HK-2 (cell line): ENCODE measurements at regions not wholly inside any gene's neighbourhood (a gene's known extent, or its start where the extent isn't known, plus 50 kb on each side); places are given as distances from the start of the nearest gene placed in this dataset.

Experiments
- DNase-seq: peaks from one replicate; pipeline ENCODE4 v3.0.0-alpha.2; 2018; ENCODE audit not compliant: unreplicated experiment

DNA sequence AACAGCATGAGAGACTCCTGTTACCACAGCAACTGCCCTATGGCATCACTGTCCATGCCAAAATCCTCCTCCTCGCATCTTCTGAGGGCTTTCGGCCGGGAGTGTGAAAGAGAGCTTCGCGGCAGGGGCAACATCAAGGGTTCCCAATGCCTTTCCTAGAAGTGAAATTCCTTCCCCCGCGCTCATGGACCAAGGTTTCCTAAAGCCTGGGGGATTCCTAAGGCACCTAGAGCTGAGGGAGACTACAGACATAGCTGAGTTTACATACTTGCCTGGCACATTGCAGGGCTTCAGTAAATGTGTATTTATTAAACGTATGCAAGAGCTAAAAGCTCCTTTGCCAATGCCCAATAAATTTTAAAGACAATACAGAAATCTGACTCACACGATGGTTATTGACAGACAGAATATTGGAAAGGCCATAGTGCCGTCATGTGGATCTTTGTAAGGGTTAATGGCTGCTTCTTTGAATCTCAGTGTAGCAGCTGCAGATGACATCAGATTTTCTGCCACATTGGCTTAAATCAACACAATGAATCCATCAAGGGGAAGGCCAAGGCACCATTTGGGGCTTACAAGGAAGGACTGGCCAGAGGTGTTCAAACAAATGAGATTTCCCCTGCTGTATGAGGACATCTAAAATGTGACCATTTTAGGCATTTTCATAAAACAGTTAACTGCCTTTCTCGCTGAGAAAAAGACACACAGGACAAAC, 281.2 kb upstream of the JARID2 start:
- no peak for DNase-seq

DNA sequence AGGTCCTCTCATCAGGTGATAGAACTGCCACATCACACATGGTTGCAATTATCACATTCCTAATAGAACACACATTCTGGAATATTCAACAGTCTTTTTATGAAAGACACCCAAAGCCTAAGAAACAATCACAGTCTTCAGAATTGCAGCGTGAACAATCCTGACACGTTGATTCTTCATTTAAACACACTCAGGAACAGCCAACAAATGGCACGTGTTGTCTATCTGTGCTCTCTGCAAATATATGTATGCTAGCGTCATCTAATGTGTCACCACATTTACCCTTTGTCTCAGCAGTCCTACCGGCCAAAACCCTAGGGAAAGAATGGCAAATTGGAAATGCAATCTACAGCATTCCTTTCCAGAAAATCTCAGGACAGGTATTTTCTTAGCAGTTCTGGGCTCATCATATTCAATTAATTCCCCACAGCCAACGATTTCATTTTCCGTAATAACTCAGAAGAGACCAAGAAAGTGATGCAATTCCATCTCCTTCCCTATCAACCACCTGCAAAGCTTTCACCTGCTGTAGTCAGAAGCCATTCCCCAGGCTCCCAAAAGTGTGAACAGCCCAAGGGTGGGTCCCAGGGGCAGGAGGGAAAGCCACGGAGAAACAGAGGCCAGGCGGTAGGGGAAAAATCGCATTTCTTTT, 280.3 kb upstream of the JARID2 start:
- DNase-seq, result no peak

GRCh38 chr6:14966096-14966905, 279.6 kb upstream of the JARID2 start:
- DNase-seq, result no peak

DNA sequence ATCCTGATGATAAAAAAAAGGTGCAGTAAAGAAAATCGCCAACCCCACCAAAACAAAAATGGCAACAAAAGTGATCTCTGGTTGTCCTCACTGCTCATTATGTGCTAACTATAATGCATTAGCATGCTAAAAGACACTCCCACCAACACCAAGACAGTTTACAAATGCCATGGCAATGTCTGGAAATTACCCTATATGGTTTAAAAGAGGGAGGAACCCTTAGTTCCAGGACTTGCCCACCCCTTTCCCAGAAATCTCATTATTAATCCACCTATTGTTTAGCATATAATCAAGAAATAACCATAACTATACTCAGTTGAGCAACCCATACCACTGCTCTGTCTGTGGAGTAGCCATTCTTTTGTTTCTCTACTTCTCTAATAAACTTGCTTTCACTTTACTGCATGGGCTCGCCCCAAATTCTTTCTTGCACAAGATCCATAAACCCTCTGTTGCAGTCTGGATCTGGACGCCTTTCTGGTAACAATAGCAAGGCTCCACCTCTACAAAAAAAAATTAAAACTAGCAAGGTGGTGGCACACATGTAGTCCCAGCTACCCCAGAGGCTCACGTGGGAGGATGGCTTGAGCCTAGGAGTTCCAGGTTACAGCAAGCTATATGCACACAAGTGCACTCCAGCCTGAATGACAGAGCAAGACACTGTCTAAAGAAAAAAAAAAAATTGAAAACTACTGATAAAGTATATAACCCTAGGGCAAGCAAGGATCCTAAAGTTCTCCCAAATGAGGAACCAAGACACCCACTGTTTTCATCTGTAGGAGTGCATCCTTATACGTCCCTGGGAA, 278.8 kb upstream of the JARID2 start:
- no peak for DNase-seq

GRCh38 chr6:14968056-14968637, 277.7 kb upstream of the JARID2 start:
- no peak for DNase-seq

GRCh38 chr6:14969126-14969525, 276.7 kb upstream of the JARID2 start:
- DNase-seq, result no peak

DNA sequence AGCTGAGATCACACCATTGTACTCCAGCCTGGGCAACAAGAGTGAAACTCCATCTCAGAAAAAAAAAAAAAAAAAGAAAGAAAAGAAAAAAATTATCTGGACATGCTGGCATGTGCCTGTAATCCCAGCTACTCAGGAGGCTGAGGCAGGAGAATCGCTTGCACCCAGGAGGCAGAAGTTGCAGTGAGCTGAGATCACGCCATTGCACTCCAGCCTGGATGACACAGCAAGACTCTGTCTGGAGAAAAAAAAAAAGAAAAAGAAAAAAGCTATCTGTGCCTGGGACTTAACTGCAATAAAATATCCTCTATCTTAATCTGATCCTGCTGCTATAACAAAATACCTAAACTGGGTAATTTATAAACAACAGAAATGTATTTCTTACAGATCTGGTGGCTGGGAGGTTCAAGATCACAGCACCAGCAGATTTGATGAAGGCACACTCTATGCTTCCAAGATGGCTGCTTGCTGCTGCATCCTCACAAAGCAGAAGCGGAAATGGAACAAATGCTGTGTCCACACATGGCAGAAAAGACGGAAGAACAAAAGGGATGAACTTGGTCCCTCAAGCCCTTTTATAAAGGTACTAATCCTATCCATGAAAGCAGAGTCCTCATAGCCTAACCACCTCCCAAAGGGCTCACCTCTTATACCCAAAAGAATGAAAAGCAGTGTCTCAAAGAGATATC, 273.3 kb upstream of the JARID2 start:
- DNase-seq, result no peak

DNA sequence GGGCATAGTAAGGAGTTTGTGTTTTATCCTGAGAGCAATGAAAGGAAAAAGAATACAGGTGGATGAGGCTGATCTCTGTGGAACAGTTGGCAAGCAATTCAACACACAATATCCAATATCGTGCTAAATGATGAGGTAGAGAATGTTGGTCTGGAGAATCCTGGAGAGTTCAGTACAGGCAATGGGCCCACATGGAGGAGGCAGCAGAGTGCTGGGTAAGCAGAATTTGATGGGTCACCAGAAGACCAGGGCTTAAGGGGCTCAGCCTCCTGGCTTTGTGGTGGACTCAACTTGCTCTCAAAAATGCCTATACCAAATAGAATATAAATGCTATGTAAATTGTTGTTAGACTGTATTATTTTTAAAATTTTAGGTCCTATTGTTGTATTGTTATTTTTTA, 271.5 kb upstream of the JARID2 start:
- no peak for DNase-seq

DNA sequence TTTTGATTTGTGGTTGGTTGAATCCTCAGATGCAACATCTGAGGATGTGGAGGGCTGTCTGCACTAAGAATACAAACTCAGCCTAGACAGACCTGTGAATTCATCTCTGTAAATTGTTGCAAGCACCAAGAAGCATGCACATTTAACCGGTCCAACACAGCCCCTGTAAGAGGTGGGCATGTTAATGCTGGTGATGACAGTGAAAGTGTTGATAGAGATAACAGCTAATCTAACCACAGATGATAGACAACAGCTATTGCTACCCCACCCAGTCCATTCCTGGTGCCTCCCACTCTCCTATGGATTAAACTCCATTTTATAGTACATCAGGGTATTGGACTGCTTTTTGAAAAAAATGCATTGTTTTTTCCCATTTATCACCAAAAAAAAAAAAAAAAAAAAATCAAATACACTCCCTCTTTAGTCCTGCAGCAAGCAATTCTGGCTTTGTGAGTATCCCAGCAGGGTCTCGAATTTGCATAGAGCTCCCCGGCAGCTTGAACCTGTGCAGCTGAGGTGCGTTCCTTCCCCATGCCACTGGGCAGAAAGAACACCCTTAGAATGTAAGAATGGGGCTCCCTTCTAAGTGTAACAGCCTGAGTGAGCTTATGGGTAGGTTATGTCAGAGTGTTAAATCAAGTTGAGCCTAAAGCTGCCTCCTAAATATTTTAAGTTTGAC, 270.9 kb upstream of the JARID2 start:
- no peak for DNase-seq

DNA sequence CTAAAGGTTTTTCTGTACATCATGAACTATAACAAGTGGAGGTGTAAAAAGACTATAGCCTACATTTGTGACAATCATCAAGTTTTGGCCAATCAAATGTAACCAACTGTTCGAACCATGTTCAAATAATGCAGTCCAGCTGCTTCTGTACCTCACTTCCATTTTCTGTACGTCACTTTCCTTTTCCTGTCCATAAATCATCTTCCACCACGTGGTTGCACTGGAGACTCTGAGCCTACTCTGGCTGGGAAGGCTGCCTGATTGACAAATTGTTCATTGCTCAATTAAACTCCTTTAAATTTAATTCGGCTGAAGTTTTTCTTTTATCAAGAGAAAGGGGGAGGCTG, 270.4 kb upstream of the JARID2 start:
- DNase-seq, result no peak

GRCh38 chr6:14977747-14978382, 268.0 kb upstream of the JARID2 start:
- no peak for DNase-seq

DNA sequence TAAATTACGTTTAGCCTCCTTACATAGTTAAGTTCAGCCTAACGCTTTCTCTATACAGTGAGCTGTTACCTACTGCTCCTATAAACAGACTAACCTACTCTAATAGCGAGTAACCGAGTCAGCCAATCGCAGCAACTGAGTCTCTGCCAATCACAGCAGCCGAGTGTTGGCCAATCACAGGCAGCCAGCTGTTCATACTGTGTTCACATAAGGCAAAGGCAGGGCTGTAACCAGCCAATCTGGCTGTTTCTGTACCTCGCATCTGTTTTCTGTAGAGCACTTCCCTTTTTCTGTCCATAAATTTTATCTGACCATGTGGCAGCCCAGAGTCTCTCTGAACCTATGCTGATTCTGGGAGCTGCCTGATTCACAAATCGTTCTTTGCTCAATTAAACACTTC, 263.9 kb upstream of the JARID2 start:
- DNase-seq, result no peak

DNA sequence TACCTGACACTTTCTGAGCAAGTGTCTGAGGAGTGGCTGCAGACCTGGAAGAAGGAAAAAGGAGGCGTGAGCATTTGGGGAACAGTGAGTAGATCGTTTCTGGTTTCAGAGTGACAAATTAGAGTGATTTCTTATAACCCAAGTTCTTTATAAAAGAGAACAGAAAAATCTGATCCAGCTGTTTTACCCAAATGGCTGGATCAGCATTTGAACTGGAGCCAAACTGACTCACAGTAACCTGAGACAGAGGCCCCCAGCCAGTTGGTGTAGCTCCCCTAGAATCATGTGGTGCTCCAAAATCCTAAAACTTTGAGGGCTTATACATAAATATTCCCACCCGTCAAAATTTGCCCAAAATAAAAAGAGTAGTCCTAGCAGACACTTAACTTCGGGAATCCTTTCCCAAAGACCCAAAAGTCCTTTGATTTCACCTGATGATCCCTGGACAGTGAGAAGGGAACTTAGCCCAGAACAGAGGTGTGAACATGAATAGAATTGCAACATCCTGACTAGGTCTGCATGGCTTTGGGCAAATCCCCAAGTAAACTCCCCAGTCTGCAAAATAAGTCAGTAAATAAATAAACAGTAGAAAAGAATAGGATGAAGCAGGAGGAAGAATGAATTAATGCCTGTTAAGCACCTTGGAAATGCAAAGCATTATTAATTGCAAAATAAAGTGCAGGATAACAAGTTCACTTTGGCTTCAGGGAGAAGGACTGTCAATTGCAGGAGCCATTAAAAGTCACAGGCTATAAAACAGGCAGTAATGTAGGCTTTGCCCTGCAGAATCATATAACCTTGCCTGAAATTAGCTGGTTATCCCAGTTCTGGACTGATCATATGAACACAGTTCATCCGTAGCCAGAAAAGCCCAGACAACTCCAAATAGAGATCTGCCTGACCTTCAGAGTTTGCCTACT, 262.0 kb upstream of the JARID2 start:
- DNase-seq, result no peak

- DNase-seq, result no peak
These were observed 261.4 kb upstream of the JARID2 start for GRCh38 chr6:14984519-14984853.

- no peak for DNase-seq
These were observed 260.5 kb upstream of the JARID2 start for GRCh38 chr6:14985366-14985765.

DNA sequence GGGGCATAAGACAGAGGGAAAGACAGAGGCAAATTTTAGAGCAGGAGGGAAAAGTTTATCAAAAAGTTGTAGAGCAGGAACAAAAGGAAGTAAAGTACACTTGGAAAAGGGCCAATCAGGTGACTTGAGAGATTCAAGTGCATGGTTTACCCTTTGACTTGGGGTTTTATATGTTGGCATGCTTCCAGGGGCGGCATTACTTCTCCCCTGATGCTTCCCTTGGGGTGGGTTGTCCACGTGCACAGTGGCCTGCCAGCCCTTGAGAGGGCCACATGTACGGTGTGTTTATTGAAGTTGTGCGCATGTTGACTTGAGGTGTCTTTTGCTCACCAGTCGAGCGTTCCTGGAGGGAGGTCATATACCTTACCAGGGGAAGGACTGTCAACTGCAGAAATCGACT, 259.5 kb upstream of the JARID2 start:
- DNase-seq, result no peak

DNA sequence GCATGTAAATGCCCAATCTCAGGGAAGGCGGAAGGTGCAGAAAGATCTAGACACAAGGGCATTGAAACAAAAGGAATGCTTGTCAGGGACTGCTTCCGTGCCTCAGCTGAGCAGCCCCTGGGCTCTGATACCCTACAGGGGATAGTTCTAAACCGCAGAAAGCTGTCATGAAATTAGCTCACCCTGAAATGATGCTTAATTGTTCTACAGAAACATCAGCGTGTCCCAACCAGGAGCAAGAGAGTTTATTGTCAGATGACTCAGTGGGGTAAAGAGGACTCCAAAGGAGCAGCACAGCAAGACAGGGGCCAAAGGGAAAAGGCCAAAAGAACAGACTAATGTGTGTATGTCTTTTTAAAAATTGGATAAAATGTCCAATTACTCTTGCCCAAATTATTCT, 258.4 kb upstream of the JARID2 start:
- DNase-seq, result no peak

- no peak for DNase-seq
These were observed 253.5 kb upstream of the JARID2 start for GRCh38 chr6:14992382-14992781.

DNA sequence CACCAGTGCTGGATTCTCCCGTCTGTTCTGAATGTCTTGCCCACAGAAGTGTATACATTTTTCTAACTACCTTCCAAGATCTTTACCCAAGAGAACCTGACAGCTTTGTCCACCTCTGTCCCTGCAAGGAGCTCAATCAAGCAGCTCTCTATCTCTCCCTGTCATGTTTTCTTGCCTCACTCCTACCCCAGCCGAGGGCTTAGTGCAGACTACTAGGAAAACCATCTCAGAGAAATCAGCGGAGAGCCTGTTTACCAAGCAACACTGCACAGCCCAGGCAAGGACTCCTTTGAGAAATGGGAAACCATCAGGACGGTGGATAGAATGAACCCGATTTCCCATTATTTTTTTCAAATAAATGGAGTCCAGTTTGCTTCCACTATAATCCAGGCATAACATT, 250.7 kb upstream of the JARID2 start:
- no peak for DNase-seq
